Adrenal gland (tissue), 9 donors: ENCODE measurements at regions not wholly inside any gene's neighbourhood (a gene's known extent, or its start where the extent isn't known, plus 50 kb on each side); places are given as distances from the start of the nearest gene placed in this dataset.

Experiments used
- DNase-seq, 7 donors: peaks; one replicate each; pipeline ENCODE4 v3.0.0-alpha.2; 2019 to 2020
- H3K27ac ChIP-seq, 5 donors: fragments of 200-600 bp; sonication (generic) in 4 of 5; 1 replicate in 3 of 5; 2 replicates in 2 of 5; pipeline versions ENCODE4 v1.5.1 to v1.8.0; 2016 to 2020; ENCODE audit warnings: mild to moderate bottlenecking in 1 of 5
- H3K27me3 ChIP-seq: fragments of 200-600 bp; 2 replicates; pipeline ENCODE4 v1.8.0; 2021
- H3K36me3 ChIP-seq, 2 donors: fragments of 200-600 bp; replicated peaks in 1 of 2; 1 replicate in 1 of 2; 2 replicates in 1 of 2; pipeline versions ENCODE4 v1.5.1 to v1.8.0; 2018 to 2022
- H3K4me1 ChIP-seq, 2 donors: fragments of 200-600 bp; replicated peaks in 1 of 2; 1 replicate in 1 of 2; 2 replicates in 1 of 2; pipeline versions ENCODE4 v1.5.1 to v1.8.0; 2018 to 2021
- H3K4me3 ChIP-seq, 4 donors: fragments of 200-600 bp; sonication (generic) in 3 of 4; one replicate each; pipeline ENCODE4 v1.5.1; 2016 to 2018
- H3K9me3 ChIP-seq, 3 donors: fragments of 200-600 bp; sonication (generic) in 1 of 3; replicated peaks in 1 of 3; 1 replicate in 2 of 3; 2 replicates in 1 of 3; pipeline versions ENCODE4 v1.5.1 to v1.8.0; 2016 to 2021
- POLR2A ChIP-seq, 2 donors: fragments of 450-650 bp; IDR thresholded peaks; one replicate each; pipeline ENCODE4 v1.6.1; 2017; ENCODE audit warnings: antibody characterized with exemption in 2 of 2, mild to moderate bottlenecking in 2 of 2, moderate library complexity in 1 of 2
- WGBS, 4 donors: extraction: QIAGEN DNeasy Blood & Tissue Kit in 2 of 4; methylation state at CpG; one replicate each; pipeline versions ENCODE4 v1.1.5 to v1.1.7; 2013 to 2017; 5-methylcytosine and 5-hydroxymethylcytosine counted together
- intact Hi-C, 2 donors: fragments of 100-400 bp; cut with DNase I; formaldehyde crosslinking; loops; one replicate each; pipeline versions ENCODE4 v1.14.1 to v1.15.0; 2022 to 2023
- TF ChIP-seq, protein P1 (sequence below), 6 experiments: fragments of 450-650 bp in 4 of 6; fragments of 200-600 bp in 2 of 6; sonication (generic) in 1 of 6; IDR thresholded peaks; 1 replicate in 5 of 6; 2 replicates in 1 of 6; pipeline versions ENCODE4 v1.5.1 to v1.8.0; 2016 to 2021; ENCODE audit warnings: antibody characterized with exemption in 6 of 6, mild to moderate bottlenecking in 2 of 6, moderate library complexity in 1 of 6
- donor health status: healthy with polysubstance abuse.
- donor health status: Bipolar disorder and iron deficiency.
- donor health status: DM: yes; HTN: yes; CAD: no.
- donor health status: DM: no; HTN: no; CAD: no.
- donor health status: DM: no; HTN: no; CAD: no.

DNA sequence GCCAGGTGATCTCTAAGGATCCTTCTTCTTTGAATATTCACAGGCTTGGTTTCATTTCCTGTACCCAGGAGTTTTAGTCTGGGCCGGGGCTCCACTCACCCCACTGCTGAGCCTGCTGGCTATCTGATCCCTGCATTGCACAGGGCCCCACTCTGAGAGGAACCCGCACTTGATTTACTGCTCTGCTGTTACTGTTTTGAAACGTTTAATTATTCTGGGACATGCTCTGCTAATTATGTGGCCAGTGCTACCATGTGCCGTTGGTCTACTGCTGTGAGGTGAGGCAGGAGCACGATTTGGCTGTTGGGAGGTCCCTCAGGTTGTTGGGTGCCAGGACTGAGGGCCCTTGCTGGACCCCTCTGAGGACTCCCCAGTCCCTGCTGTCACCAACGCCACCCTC lies 108.7 kb upstream of the SIRPA start:
- 38 to 46% (median 43%) methylated on average over 6 of the region's 6 CpGs for WGBS, 4 donors
- H3K27ac ChIP-seq = no peak overlapping the region
- no peaks in the 10 kb centered on the region for H3K9me3 ChIP-seq
- no peak overlapping the region for H3K4me3 ChIP-seq
- intact Hi-C loops = no loop called here
- H3K27me3 ChIP-seq = peaks cover 4% of the 10 kb centered on the region
- TF ChIP-seq, protein P1, sequence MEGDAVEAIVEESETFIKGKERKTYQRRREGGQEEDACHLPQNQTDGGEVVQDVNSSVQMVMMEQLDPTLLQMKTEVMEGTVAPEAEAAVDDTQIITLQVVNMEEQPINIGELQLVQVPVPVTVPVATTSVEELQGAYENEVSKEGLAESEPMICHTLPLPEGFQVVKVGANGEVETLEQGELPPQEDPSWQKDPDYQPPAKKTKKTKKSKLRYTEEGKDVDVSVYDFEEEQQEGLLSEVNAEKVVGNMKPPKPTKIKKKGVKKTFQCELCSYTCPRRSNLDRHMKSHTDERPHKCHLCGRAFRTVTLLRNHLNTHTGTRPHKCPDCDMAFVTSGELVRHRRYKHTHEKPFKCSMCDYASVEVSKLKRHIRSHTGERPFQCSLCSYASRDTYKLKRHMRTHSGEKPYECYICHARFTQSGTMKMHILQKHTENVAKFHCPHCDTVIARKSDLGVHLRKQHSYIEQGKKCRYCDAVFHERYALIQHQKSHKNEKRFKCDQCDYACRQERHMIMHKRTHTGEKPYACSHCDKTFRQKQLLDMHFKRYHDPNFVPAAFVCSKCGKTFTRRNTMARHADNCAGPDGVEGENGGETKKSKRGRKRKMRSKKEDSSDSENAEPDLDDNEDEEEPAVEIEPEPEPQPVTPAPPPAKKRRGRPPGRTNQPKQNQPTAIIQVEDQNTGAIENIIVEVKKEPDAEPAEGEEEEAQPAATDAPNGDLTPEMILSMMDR (IDR thresholded peaks at IDR 0.05) = no peak
- no peak for TF ChIP-seq POLR2A (IDR thresholded peaks at IDR 0.05)
- no peak for DNase-seq
- no peaks in the 10 kb centered on the region for H3K36me3 ChIP-seq
- H3K4me1 ChIP-seq = no peaks in the 10 kb centered on the region

DNA sequence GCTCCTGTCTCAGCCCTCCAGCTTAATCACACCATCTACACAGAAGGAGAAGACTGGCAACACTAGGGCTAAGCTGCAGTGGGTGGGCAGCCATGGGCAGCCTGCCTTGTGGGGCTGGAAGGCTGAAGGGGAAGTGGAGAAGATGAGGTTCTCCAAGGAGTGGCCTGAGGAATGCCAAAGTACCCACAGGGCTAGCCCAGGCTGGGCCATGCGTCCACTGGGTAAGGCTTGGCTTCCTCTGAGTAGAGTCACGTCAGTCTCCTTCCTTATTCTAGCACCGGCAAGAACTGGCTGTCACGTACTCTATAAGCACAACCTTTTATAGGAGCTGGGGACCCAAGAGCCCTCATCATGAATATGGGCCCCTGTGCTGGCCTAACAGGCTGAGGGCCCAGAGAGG lies 110.6 kb upstream of the SIRPA start:
- DNase-seq = no peak
- no peaks in the 10 kb centered on the region for H3K27me3 ChIP-seq
- intact Hi-C loops = no loop called here

DNA sequence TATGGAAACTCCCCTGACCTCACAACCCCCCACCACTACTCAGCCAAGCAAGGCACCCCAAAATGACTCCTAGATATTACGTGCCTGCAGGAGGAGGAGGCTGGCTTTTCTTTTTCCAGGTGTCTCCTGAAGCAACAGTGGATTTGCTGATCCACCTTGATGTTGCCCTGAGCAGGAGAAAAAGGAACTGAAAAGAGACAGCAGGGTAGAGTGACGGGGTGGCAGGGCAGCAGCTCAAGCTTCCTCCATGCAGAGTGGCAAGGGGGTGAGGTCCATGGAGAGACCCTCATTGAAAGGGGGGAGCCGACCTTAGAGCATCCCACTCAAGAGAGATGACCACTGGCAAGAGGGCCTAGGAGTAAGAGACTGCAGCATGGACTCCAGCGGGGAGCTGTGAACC lies 112.0 kb upstream of the SIRPA start:
- no peaks in the 10 kb centered on the region for H3K9me3 ChIP-seq
- no peaks in the 10 kb centered on the region for H3K4me1 ChIP-seq
- H3K36me3 ChIP-seq = no peaks in the 10 kb centered on the region
- TF ChIP-seq, protein P1 (IDR thresholded peaks at IDR 0.05) = no peak
- TF ChIP-seq POLR2A (IDR thresholded peaks at IDR 0.05) = no peak
- WGBS, 4 donors = 64 to 79% (median 73%) methylated on average over 4 of the region's 4 CpGs
- no peak for DNase-seq
- intact Hi-C loops = no loop called here
- H3K4me3 ChIP-seq = no peak overlapping the region
- H3K27ac ChIP-seq = no peak overlapping the region
- no peaks in the 10 kb centered on the region for H3K27me3 ChIP-seq

More for the DNA sequence above, 110.6 kb upstream of the SIRPA start:
- WGBS, 4 donors = 40 to 78% (median 72%) methylated on average over 2 to 4 of the region's 4 CpGs
- no peaks in the 10 kb centered on the region for H3K9me3 ChIP-seq
- no peak overlapping the region for H3K4me3 ChIP-seq
- H3K36me3 ChIP-seq = no peaks in the 10 kb centered on the region
- H3K27ac ChIP-seq = no peak overlapping the region
- no peak for TF ChIP-seq POLR2A (IDR thresholded peaks at IDR 0.05)
- TF ChIP-seq, protein P1 (IDR thresholded peaks at IDR 0.05) = no peak
- no peaks in the 10 kb centered on the region for H3K4me1 ChIP-seq

DNA sequence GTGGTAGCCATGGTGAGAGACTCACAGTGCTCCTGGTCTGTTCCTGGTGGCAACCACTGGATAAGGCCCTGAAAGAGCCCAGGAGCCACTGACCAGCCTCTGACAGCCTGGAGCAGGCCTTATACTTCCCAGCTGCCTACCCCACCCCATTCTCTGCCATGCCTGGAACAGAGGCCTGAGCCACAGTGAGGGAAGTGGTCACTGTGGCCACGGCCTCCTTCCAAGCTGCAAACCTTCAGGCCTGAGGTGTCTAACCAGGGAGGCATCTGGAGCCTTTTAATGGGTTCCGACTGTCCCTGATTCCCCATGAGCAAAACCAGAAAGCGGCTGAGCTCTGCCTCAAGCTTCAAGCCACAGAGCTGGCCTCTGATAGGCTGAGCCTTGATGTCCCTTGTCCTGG lies 113.0 kb upstream of the SIRPA start:
- Histone ChIP-seq H3K4me3 (no peak overlapping the region), H3K27ac (no peak overlapping the region), H3K36me3 (no peaks in the 10 kb centered on the region), H3K4me1 (no peaks in the 10 kb centered on the region), H3K27me3 (no peaks in the 10 kb centered on the region), H3K9me3 (no peaks in the 10 kb centered on the region)
- TF ChIP-seq, protein P1 (IDR thresholded peaks at IDR 0.05) = no peak
- no peak for TF ChIP-seq POLR2A (IDR thresholded peaks at IDR 0.05)
- no peak for DNase-seq
- 88 to 98% (median 93%) methylated on average over 3 of the region's 3 CpGs for WGBS, 4 donors
- intact Hi-C loops = no loop called here
